Fibroblast of mammary gland (primary cell): ENCODE measurements at regions not wholly inside any gene's neighbourhood (a gene's known extent, or its start where the extent isn't known, plus 50 kb on each side); places are given as distances from the start of the nearest gene placed in this dataset.
"Not testable (repeated sequence)": the region's sequence is repeated elsewhere in the genome, so short reads cannot be mapped to it uniquely, and the experiment has no call there.

ENCODE experiments used
- DNase-seq: peaks from one replicate; pipeline ENCODE4 v3.0.0-alpha.2; 2010; ENCODE audit warnings: low read depth
- H3K4me3 ChIP-seq: 2 replicates; pipeline ENCODE4 v1.5.1; 2011; ENCODE audit warnings: low read depth, mild to moderate bottlenecking, low read length, moderate library complexity; ENCODE audit not compliant: control insufficient read depth
- TF ChIP-seq, protein P1 (sequence below): conservative IDR thresholded peaks from 2 replicates; pipeline ENCODE4 v1.5.1; 2011; ENCODE audit warnings: low read depth, low read length, inconsistent platforms; ENCODE audit not compliant: control insufficient read depth, insufficient read depth

DNA sequence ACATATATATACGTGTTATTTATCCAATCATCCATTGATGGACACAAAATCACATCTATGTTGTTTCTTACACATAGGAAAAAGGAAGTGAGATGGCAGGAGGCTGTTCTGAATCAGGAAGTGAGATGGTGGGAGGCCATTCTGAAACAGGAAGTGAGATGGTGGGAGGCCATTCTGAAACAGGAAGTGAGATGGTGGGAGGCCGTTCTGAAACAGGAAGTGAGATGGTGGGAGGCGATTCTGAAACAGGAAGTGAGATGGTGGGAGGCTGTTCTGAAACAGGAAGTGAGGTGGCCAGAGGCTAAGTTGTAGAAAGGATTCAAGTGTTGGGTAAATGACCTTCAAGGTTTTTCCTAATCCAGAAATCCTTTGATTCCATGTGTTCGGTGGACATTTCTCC is 921.5 kb downstream of the TYW1 start:
- no peak overlapping the region for H3K4me3 ChIP-seq
- DNase-seq = peak; percentile 8
- TF ChIP-seq, protein P1, sequence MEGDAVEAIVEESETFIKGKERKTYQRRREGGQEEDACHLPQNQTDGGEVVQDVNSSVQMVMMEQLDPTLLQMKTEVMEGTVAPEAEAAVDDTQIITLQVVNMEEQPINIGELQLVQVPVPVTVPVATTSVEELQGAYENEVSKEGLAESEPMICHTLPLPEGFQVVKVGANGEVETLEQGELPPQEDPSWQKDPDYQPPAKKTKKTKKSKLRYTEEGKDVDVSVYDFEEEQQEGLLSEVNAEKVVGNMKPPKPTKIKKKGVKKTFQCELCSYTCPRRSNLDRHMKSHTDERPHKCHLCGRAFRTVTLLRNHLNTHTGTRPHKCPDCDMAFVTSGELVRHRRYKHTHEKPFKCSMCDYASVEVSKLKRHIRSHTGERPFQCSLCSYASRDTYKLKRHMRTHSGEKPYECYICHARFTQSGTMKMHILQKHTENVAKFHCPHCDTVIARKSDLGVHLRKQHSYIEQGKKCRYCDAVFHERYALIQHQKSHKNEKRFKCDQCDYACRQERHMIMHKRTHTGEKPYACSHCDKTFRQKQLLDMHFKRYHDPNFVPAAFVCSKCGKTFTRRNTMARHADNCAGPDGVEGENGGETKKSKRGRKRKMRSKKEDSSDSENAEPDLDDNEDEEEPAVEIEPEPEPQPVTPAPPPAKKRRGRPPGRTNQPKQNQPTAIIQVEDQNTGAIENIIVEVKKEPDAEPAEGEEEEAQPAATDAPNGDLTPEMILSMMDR = no peak

GRCh38 chr7:67923286-67923685 is 926.7 kb downstream of the TYW1 start:
- H3K4me3 ChIP-seq = no peak overlapping the region
- DNase-seq = no peak
- TF ChIP-seq, protein P1 = no peak

DNA sequence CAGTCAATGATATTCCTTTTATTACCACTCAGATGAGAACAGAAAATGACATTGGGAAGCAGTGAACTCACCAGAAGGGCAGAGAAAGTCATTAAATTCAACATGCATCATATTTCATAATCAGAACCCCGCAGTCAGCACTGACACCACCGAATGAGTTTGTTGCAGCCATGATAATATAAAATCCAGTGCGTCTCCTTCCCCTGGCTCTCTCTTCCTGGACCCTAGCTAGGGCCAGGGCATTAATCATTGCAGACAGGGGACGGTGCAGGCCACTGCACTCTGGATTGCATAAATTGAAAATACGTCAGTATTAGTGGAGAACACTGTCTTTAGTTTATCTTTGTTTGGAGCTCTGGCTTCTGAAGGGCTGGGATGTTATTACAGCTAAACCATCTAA is 931.5 kb downstream of the TYW1 start:
- TF ChIP-seq, protein P1 = no peak
- H3K4me3 ChIP-seq = no peak overlapping the region
- DNase-seq = no peak

DNA sequence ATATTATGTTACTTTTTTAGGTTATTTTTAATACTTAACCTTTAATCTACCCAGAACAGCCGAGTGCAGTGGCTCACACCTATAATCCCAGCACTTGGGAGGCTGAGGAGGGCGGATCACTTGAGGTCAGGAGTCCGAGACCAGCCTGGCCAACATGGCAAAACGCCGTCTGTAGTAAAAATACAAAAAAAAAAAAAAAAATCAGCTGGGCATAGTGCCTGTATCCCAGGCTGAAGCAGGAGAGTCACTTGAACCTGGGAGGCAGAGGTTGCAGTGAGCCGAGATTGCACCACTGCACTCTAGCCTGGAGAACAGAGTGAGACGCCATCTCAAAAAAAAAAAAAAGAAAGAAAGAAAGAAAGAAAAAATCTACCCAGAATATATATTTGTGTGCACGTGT is 939.8 kb downstream of the TYW1 start:
- H3K4me3 ChIP-seq = not testable (repeated sequence)

GRCh38 chr7:67940400-67940799 is 943.8 kb downstream of the TYW1 start:
- no peak for DNase-seq
- TF ChIP-seq, protein P1 = no peak
- no peak overlapping the region for H3K4me3 ChIP-seq

More for the DNA sequence above, 939.8 kb downstream of the TYW1 start:
- not testable (repeated sequence) for DNase-seq

- no peak overlapping the region for H3K4me3 ChIP-seq
- TF ChIP-seq, protein P1 = no peak
- no peak for DNase-seq
Measured at GRCh38 chr7:67947191-67947590, 950.6 kb downstream of the TYW1 start.

DNA sequence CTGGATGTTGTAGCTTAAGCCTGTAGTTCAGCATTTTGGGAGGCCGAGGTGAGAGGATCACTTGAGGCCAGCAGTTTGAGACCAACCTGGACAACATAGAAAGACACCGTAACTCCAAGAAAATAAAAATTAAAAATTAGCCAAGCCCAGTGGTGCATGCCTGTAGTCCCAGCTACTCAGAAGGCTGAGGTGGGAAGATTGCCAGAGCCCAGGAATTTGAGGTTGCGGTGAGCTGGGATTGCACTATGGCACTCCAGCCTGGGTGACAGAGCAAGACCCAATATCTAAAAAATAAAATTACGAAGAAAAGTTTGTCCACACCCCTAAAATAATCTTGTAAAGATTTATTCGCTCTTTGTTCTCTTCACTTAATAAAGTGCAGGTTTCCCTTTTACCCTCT is 951.0 kb downstream of the TYW1 start:
- TF ChIP-seq, protein P1 = no peak
- H3K4me3 ChIP-seq = no peak overlapping the region
- no peak for DNase-seq
